H9 (cell line): ENCODE measurements at regions not wholly inside any gene's neighbourhood (a gene's known extent, or its start where the extent isn't known, plus 50 kb on each side); places are given as distances from the start of the nearest gene placed in this dataset.

Experiments
- DNase-seq: peaks from one replicate; pipeline ENCODE4 v3.0.0-alpha.2; 2017
- H2AFZ ChIP-seq: one replicate; pipeline ENCODE4 v1.6.1; 2013; ENCODE audit warnings: mild to moderate bottlenecking, low read length, control low read depth, moderate library complexity
- H2AK5ac ChIP-seq: 2 replicates; pipeline ENCODE4 v1.6.1; 2013; ENCODE audit warnings: low read length, control low read depth, mixed read lengths; ENCODE audit not compliant: insufficient read length
- H2BK120ac ChIP-seq: one replicate; pipeline ENCODE4 v1.6.1; 2013; ENCODE audit warnings: low read depth, mild to moderate bottlenecking, low read length, control low read depth, inconsistent platforms; ENCODE audit not compliant: poor library complexity, severe bottlenecking
- H2BK12ac ChIP-seq: 2 replicates; pipeline ENCODE4 v1.6.1; 2013; ENCODE audit warnings: low read length, control low read depth, mixed read lengths, low read depth; ENCODE audit not compliant: insufficient read length
- H2BK15ac ChIP-seq: 2 replicates; pipeline ENCODE4 v1.6.1; 2013; ENCODE audit warnings: low read depth, low read length, control low read depth
- H2BK20ac ChIP-seq: one replicate; pipeline ENCODE4 v1.6.1; 2013; ENCODE audit warnings: low read depth, mild to moderate bottlenecking, low read length, control low read depth, inconsistent platforms; ENCODE audit not compliant: poor library complexity, severe bottlenecking
- H2BK5ac ChIP-seq: 2 replicates; pipeline ENCODE4 v1.6.1; 2013; ENCODE audit warnings: low read length, control low read depth, mixed read lengths; ENCODE audit not compliant: insufficient read length
- H3K14ac ChIP-seq: 2 replicates; pipeline ENCODE4 v1.6.1; 2013; ENCODE audit warnings: low read length, control low read depth; ENCODE audit not compliant: insufficient read depth
- H3K18ac ChIP-seq: 2 replicates; pipeline ENCODE4 v1.6.1; 2013; ENCODE audit warnings: low read depth, mild to moderate bottlenecking, mixed read lengths, low read length, control low read depth; ENCODE audit not compliant: insufficient read length
- H3K23ac ChIP-seq: 2 replicates; pipeline ENCODE4 v1.6.1; 2013; ENCODE audit warnings: low read length, control low read depth, mixed read lengths, low read depth; ENCODE audit not compliant: insufficient read length
- H3K23me2 ChIP-seq: 2 replicates; pipeline ENCODE4 v1.6.1; 2013; ENCODE audit warnings: low read depth, mild to moderate bottlenecking, mixed read lengths, low read length, control low read depth; ENCODE audit not compliant: insufficient read length, poor library complexity, severe bottlenecking
- H3K27ac ChIP-seq: 2 replicates; pipeline ENCODE4 v1.5.1; 2013; ENCODE audit warnings: low read length, control low read depth, mixed read lengths, low read depth; ENCODE audit not compliant: insufficient read length
- H3K27me3 ChIP-seq: 2 replicates; pipeline ENCODE4 v1.6.1; 2013; ENCODE audit warnings: low read length, control low read depth, inconsistent platforms; ENCODE audit not compliant: insufficient read depth
- H3K4ac ChIP-seq: 2 replicates; pipeline ENCODE4 v1.6.1; 2013; ENCODE audit warnings: low read depth, mild to moderate bottlenecking, control low read depth, inconsistent platforms, low read length, moderate library complexity
- H3K4me1 ChIP-seq: 2 replicates; pipeline ENCODE4 v1.6.1; 2013; ENCODE audit warnings: low read length, control low read depth, inconsistent platforms; ENCODE audit not compliant: insufficient read depth
- H3K4me2 ChIP-seq: 2 replicates; pipeline ENCODE4 v1.6.1; 2013; ENCODE audit warnings: low read length, control low read depth, mixed read lengths; ENCODE audit not compliant: insufficient read length, insufficient read depth
- H3K56ac ChIP-seq: 2 replicates; pipeline ENCODE4 v1.6.1; 2013; ENCODE audit warnings: low read depth, mild to moderate bottlenecking, mixed read lengths, low read length, control low read depth; ENCODE audit not compliant: insufficient read length
- H3K79me1 ChIP-seq: 2 replicates; pipeline ENCODE4 v1.6.1; 2013; ENCODE audit warnings: low read depth, mild to moderate bottlenecking, moderate library complexity, low read length, control low read depth, inconsistent platforms; ENCODE audit not compliant: insufficient read depth, poor library complexity, severe bottlenecking
- H3K79me2 ChIP-seq: 2 replicates; pipeline ENCODE4 v1.6.1; 2013; ENCODE audit warnings: low read length, control low read depth, inconsistent platforms; ENCODE audit not compliant: insufficient read depth
- H3K9ac ChIP-seq: 2 replicates; pipeline ENCODE4 v1.6.1; 2013; ENCODE audit warnings: low read length, control low read depth, mixed read lengths; ENCODE audit not compliant: insufficient read length; ENCODE audit errors: extremely low read depth
- H3K9me3 ChIP-seq: one replicate; pipeline ENCODE4 v1.6.1; 2013; ENCODE audit warnings: low read depth, low read length, inconsistent platforms; ENCODE audit not compliant: control insufficient read depth
- H3T11ph ChIP-seq: one replicate; pipeline ENCODE4 v1.6.1; 2013; ENCODE audit warnings: mild to moderate bottlenecking, low read length, control low read depth, inconsistent platforms
- H4K20me1 ChIP-seq: one replicate; pipeline ENCODE4 v1.6.1; 2013; ENCODE audit not compliant: control insufficient read depth, insufficient read length, insufficient read depth
- H4K5ac ChIP-seq: 2 replicates; pipeline ENCODE4 v1.6.1; 2013; ENCODE audit warnings: low read depth, mild to moderate bottlenecking, mixed read lengths, low read length, control low read depth; ENCODE audit not compliant: insufficient read length
- H4K8ac ChIP-seq: replicated peaks from 2 replicates; pipeline ENCODE4 v1.6.1; 2013; ENCODE audit warnings: low read length, control low read depth, mixed read lengths, low read depth; ENCODE audit not compliant: insufficient read length
- H4K91ac ChIP-seq: 2 replicates; pipeline ENCODE4 v1.6.1; 2013; ENCODE audit warnings: low read depth, mild to moderate bottlenecking, moderate library complexity, mixed read lengths, low read length, control low read depth; ENCODE audit not compliant: insufficient read length
- H3K27ac Mint-ChIP-seq, 3 experiments: 2 replicates in 2 of 3; 3 replicates in 1 of 3; pipeline ENCODE4 v1.8.0; 2020 to 2021; ENCODE audit warnings: mixed read lengths in 3 of 3, mild to moderate bottlenecking in 1 of 3, moderate library complexity in 1 of 3
- H3K27me3 Mint-ChIP-seq: 2 replicates; pipeline ENCODE4 v1.8.0; 2021; ENCODE audit warnings: low read depth, mild to moderate bottlenecking, moderate library complexity, mixed read lengths
- H3K36me3 Mint-ChIP-seq, 3 experiments: 2 replicates in 2 of 3; 3 replicates in 1 of 3; pipeline ENCODE4 v1.8.0; 2020 to 2021; ENCODE audit warnings: low read depth in 3 of 3, mixed read lengths in 3 of 3; ENCODE audit not compliant: insufficient read depth in 1 of 3
- H3K4me1 Mint-ChIP-seq, 2 experiments: 2 replicates each; pipeline ENCODE4 v1.8.0; 2020; ENCODE audit warnings: mixed read lengths in 2 of 2
- H3K4me3 Mint-ChIP-seq, 2 experiments: 2 replicates in 1 of 2; 3 replicates in 1 of 2; pipeline ENCODE4 v1.8.0; 2020 to 2021; ENCODE audit warnings: mild to moderate bottlenecking in 2 of 2, mixed read lengths in 2 of 2, moderate library complexity in 1 of 2
- H3K9me3 Mint-ChIP-seq, 2 experiments: 2 replicates in 1 of 2; 3 replicates in 1 of 2; pipeline ENCODE4 v1.8.0; 2020; ENCODE audit warnings: mild to moderate bottlenecking in 2 of 2, mixed read lengths in 2 of 2, moderate library complexity in 1 of 2
- TF ChIP-seq, protein P1 (sequence below): fragments of 200-600 bp; sonication (generic); conservative IDR thresholded peaks from 3 replicates; pipeline ENCODE4 v1.8.0; 2021; ENCODE audit warnings: antibody characterized with exemption, mild to moderate bottlenecking

DNA sequence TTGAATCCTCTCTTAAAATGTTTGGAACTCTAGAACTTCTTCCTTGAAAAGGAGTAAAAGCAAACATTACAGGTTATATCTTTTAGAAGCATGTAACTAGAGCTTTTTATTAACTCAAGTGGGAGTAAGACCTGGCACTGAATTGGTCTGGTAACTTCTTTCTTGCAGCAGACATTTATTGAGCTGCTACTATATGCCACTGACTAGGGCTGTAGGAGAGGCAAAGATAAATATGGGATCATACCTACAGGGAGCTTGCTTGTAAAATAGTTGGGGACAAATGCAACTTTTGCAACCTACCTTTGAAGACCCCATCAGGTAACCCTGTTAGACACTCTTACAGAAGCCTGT, 231.9 kb upstream of the TUT7 start:
- no peaks in the 10 kb centered on the region for H3K9me3 Mint-ChIP-seq
- H3K27ac Mint-ChIP-seq, result no peak overlapping the region
- TF ChIP-seq, protein P1, sequence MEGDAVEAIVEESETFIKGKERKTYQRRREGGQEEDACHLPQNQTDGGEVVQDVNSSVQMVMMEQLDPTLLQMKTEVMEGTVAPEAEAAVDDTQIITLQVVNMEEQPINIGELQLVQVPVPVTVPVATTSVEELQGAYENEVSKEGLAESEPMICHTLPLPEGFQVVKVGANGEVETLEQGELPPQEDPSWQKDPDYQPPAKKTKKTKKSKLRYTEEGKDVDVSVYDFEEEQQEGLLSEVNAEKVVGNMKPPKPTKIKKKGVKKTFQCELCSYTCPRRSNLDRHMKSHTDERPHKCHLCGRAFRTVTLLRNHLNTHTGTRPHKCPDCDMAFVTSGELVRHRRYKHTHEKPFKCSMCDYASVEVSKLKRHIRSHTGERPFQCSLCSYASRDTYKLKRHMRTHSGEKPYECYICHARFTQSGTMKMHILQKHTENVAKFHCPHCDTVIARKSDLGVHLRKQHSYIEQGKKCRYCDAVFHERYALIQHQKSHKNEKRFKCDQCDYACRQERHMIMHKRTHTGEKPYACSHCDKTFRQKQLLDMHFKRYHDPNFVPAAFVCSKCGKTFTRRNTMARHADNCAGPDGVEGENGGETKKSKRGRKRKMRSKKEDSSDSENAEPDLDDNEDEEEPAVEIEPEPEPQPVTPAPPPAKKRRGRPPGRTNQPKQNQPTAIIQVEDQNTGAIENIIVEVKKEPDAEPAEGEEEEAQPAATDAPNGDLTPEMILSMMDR, result no peak
- H4K5ac ChIP-seq, result no peak overlapping the region
- no peaks in the 10 kb centered on the region for H3K9me3 ChIP-seq
- H3K56ac ChIP-seq, result no peak overlapping the region
- DNase-seq, result no peak
- no peak overlapping the region for H3K14ac ChIP-seq
- H3K27me3 Mint-ChIP-seq, result peaks cover 2% of the 10 kb centered on the region
- no peak overlapping the region for H4K8ac ChIP-seq
- H2AK5ac ChIP-seq, result no peak overlapping the region
- H2AFZ ChIP-seq, result no peak overlapping the region
- H3K4me1 Mint-ChIP-seq, result peaks cover 0 to 8% of the 10 kb centered on the region in 2 experiments; a peak in 2 of 4 replicates
- H3K4me1 ChIP-seq, result no peaks in the 10 kb centered on the region
- H3K79me2 ChIP-seq, result no peaks in the 10 kb centered on the region
- no peaks in the 10 kb centered on the region for H3K27me3 ChIP-seq
- no peaks in the 10 kb centered on the region for H3K23me2 ChIP-seq
- H3K79me1 ChIP-seq, result no peaks in the 10 kb centered on the region
- no peak overlapping the region for H3K4me2 ChIP-seq
- no peak overlapping the region for H2BK12ac ChIP-seq
- no peak overlapping the region for H3K18ac ChIP-seq
- no peak overlapping the region for H2BK15ac ChIP-seq
- H3T11ph ChIP-seq, result no peak overlapping the region
- H4K91ac ChIP-seq, result no peak overlapping the region
- H3K27ac ChIP-seq, result no peak overlapping the region
- no peaks in the 10 kb centered on the region for H4K20me1 ChIP-seq
- H3K4ac ChIP-seq, result no peak overlapping the region
- H2BK120ac ChIP-seq, result no peak overlapping the region
- no peaks in the 10 kb centered on the region for H3K36me3 Mint-ChIP-seq
- H2BK20ac ChIP-seq, result no peak overlapping the region
- no peak overlapping the region for H2BK5ac ChIP-seq
- H3K23ac ChIP-seq, result no peak overlapping the region
- no peak overlapping the region for H3K4me3 Mint-ChIP-seq
- no peak overlapping the region for H3K9ac ChIP-seq
